Sciatic nerve (tissue), 2 donors: ENCODE measurements at regions not wholly inside any gene's neighbourhood (a gene's known extent, or its start where the extent isn't known, plus 50 kb on each side); places are given as distances from the start of the nearest gene placed in this dataset.

Source experiments
- ATAC-seq: fragments of 200-7000 bp; cut with Tn5 transposase; one replicate; pipeline ENCODE4 v1.9.1; 2020; ENCODE audit warnings: mild to moderate bottlenecking, moderate library complexity
- DNase-seq: peaks from one replicate; pipeline ENCODE4 v3.0.0-alpha.2; 2020; ENCODE audit warnings: low spot score
- intact Hi-C: fragments of 100-400 bp; cut with DNase I; formaldehyde crosslinking; loops from one replicate; pipeline ENCODE4 v1.14.2; 2022
- donor health status: DM: no; HTN: no; CAD: no.
- donor health status: DM: no; HTN: no; CAD: no.

DNA sequence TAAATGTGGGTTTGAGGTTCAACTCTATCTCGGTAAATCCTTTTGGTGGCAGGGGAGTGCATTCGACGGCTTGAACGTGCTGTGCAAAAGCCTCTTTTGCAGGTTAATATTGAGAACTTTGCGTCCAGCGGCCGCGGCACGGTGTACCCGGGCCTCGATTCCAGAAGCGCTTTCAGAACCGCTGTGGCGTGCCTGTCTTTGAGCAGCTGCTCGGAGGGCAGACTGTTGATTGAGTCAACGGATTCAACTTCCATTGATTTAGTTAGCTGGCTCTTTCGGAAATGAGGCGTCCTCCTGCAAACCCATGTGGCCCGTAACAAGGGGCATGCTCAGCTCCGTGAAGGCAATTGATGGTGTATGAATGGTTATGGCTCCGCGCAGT is 1247.8 kb downstream of the BRD1 start:
- DNase-seq = no peak
- ATAC-seq = no peak
- intact Hi-C loops = loop anchor here (5.0 kb wide), 1 partner anchor 722 kb away; no protein-coding TSS in a partner anchor

DNA sequence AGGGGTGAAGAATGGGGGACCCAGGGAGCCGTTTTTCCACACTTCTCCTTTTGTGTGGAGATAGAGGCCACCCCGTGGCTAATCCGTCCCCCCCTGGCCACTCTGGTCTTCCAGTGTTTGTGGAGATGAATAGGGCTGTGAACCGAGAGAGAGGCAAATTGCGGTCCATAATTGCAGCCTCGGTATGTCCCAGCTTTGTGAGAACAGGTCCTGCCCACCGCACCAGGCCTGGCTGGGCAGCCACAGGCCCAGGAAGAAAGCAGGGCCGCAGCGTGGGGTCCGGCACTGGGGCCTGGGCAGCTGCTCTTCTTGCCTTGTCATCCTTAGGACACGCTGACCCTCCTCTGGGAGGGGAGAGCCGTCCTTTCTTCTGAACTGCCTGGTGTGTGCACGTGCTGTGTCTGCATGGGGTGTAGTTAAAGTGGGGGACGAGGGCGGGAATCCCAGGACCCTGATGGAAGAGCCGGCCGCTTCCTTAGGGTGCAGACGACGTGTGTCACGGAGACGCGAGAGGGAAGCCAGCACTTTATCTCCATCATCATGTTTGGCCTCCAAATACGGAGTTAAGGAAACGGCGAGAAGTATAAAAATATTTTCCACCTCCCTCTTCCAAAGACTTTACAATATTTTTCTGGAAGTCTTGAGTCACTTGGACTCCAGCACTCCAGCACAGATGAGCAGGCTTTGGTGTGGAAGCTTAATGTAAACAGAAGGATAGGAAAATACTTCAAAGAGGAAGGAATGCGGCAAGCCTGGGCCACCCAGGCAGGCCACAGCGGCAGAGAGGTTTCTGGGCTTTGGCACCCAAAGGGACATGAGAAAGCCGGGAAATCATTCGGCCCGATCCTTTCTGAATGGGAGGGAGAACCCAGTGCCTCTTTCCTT is 1248.4 kb downstream of the BRD1 start:
- DNase-seq (no peak), ATAC-seq (peak; percentile 14)
- intact Hi-C loops = loop anchor here (5.0 kb wide), 1 partner anchor 723 kb away; no protein-coding TSS in a partner anchor

DNA sequence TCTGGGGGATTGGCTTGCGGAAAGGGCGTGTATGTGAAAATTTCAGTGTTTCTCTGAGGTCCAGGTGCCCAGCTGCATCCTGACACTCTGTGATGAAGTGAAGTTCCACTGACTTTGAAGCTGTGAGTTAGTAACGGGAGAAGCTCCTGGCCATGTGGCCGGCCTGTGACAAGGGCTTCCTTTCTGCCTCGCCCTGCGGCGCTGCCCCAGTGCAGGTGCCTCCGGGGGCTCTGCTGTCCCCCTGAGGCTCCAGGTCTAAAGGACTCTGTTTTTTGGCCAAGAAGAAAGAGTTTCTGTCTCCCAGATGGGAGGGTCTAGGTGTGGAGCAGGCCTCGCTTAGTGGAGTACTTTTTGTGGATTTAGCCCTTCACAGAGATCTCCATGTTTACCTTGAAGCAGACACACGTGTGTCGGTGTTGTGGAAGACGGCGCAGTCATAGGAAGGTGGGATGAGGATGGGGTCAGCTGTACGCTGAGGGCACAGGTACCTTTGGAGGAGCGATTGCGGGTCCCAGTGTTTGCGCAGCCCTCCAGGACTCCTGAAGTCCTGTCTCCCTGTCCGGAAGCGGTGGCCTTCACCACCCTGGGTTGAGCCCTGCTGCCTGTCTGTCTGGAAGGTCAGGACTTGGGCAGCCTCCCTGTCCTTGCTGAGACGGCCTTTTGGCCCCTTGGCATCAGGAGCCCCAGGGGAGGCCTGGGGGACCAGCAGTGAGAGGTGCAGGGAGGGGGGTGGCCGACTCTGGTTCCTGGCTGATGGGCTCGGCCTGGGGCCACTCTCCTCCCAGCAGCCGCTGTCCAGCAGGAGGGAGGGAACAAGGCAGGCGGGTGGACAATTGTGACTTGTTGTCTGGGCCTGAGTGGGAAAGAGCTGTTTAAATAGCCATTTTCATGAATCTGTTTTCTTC is 1249.3 kb downstream of the BRD1 start:
- intact Hi-C loops = loop anchor here (5.0 kb wide), 1 partner anchor 724 kb away; no protein-coding TSS in a partner anchor
- peak; percentile 64 for ATAC-seq
- no peak for DNase-seq

DNA sequence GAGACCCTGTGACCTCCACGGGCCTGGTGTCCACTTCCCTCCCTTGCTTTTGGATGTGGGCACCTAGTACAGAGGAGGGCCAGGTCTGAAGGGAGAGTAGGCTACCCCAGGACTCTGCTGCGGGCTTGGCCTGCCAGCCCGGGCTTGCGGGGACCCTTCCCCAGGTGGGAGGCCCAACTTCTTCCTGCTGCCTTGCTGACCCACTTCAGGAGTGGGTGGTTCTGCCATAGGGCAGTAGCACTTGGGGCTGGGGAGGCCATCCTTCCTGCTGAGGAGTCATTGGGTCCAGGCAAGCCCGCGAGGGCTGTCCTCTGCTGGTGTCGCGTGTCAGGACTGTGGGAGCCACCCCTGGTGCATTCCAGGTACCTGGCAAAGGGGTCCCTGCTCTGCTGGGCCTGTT is 1250.0 kb downstream of the BRD1 start:
- DNase-seq (no peak), ATAC-seq (no peak)
- intact Hi-C loops = loop anchor here (5.0 kb wide), 1 partner anchor 725 kb away; no protein-coding TSS in a partner anchor

DNA sequence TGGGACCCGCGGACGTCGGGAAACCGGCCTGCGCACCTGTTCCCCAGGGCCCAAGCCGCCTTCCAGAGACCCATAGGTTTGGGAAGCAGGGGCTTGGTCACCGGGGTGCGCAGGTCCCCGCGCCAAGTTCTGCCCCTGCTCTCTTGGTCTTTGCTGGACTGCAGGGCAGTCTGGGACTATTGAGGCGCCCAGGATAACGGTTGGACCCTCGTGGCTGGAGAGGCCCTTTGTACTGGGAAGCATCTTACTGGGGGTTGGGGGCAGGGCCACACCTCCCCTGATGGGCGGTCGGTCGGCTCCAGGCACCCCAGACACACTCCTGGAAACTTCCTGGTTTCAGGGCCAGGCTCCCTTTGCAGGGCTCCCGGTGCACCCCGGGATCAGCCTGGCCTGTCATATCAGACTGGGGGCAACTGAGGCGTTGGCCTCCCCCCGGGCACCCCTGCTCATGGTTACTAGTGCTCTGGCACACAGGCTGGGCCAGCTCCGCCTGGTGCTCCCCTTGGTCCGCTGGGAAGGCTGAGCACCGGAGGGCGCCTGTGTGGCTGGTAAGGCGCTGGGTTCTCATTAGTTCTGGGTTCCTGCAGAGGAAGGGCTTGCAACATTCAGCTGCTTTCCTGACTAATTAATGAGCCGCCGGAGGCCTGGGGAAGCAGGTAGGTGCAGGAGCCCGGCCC is 1250.5 kb downstream of the BRD1 start:
- peak; percentile 21 for ATAC-seq
- intact Hi-C loops = loop anchor here (5.0 kb wide), 1 partner anchor 725 kb away; no protein-coding TSS in a partner anchor
- DNase-seq = no peak

DNA sequence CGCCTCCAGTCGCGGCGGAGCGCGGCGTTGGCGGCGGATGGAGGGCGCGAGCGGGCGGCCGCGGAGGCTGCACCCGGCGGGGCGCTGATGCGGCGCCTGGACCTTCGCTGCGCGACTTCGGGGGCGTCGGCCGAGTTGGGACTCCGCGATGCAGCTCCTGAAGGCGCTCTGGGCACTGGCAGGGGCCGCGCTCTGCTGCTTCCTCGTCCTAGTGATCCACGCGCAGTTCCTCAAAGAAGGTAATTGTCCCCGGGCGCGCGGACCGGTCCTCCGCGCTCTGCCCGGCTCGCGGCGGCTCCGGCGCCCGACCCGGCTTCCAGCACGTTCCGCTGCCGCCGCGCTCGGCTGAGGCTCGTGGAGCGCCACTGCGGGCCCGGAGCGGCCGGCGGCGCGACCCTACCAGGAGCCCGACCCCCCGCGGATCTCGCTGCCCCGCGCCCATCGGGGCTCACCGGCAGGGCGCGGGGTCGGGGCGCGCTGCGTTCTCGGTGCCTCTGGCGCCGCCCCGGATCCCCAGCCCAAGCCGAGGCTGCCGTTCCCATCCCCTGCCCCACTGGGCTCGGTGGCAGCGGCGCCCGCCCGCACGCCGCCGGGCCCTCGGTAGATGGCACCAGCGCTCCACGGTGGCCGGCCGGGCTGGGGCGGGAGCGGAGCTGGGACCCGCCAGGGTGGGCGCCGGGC is 1251.2 kb downstream of the BRD1 start:
- ATAC-seq = peak; percentile 36
- DNase-seq = no peak
- intact Hi-C loops = loop anchor here (5.0 kb wide), 1 partner anchor 726 kb away; no protein-coding TSS in a partner anchor

DNA sequence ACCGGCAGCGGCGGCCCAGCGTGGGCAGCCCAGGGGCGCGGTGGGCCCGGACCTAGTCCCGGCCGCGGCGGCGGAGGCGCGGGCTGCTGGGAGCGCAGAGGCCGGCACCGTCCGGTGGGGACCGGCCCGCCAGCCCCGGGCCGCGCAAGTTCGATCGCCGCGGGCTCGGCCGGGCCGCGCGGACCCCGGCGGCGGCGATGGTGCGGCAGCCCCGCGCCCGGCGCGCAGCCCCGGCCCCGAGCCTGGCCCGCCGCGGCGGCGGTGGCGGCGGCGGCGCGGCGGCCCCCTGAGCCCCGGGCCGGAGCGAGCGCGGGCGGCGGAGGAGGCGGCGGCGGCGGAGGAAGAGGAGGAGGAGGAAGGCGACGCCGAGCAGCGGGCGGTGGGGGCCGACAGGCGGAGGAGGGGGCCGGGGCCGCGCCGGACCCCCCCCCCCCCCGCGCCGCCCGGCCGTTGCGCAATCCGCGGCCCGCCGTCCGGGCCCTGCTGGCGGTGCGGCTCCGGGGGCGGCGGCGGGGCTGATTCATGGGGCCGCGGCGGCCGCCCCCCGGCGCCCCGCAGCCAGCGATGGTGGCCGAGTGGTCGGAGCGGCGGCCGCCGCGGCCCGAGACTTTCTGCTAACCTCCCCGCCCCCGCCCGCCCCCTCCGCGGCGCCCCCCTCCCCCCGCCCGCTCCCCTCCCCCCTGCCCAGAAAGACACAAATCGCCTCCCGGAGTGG is 1251.9 kb downstream of the BRD1 start:
- intact Hi-C loops = loop anchor here (5.0 kb wide), 1 partner anchor 727 kb away; no protein-coding TSS in a partner anchor
- no peak for DNase-seq

DNA sequence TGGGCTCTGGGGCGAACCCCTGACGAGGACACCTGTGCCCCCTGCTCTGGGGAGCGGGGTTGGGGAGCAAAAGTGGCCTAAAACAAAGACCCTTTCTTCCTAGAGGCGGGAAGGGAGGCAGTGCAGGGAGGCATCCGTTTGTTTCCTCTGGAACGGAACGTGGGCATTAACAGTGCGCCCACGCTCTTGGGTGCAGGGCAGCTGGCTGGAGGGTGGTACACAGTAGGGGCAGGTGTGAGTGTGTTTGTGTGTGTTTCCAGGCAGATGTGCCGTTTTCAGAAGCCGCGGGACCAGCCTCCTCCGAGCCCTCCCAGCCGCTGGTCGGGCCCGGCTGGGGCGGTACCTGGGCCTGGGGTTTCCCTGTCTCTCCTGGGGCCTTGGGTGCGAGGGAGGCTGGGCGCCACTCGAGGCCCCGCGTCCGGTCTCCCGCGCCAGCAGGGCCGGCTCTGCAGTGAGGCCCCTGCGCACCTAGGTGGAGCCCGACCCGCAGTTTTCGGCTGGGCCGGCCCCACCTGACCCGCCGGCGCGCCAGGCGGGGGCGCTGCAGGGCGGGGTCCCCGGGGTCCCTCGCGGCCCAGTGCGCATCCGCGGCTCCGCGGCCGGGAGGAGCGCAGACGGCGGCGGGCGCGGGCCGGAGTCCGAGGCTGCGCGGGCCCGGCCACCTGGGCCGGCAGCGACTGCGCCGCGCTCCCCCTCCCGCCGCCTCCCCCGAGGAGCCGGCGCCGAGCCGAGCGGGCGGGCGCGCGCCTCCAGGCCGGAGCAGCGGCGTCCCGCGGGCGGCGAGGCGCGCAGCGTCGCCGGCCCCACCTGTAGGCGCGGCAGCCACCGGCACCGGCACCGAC is 1252.7 kb downstream of the BRD1 start:
- intact Hi-C loops = loop anchor here (5.0 kb wide), 1 partner anchor 727 kb away; no protein-coding TSS in a partner anchor
- DNase-seq (peak; percentile 73), ATAC-seq (peak; percentile 57)

More for the DNA sequence above, 1251.9 kb downstream of the BRD1 start:
- no peak for ATAC-seq

DNA sequence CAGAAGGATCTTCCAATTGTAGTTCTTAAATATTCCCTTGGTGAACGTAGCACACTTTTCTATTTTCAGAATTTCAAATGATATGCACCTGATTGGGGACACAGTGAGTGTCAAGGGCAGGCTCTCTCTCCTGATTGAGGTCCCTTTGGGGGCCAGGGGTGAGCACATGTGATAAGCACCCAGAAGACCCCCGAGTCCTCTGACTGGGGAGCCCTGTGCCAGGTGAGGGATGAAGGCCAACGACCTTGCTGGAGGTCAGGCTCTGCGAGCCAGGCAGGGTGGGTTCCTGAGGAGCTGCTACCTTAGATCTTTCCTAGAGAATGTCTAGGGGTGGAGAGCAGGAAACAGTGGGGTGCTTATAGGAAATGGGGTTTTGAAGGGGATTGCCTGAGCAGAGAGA is 1253.9 kb downstream of the BRD1 start:
- ATAC-seq (no peak), DNase-seq (no peak)
- intact Hi-C loops = no loop called here

DNA sequence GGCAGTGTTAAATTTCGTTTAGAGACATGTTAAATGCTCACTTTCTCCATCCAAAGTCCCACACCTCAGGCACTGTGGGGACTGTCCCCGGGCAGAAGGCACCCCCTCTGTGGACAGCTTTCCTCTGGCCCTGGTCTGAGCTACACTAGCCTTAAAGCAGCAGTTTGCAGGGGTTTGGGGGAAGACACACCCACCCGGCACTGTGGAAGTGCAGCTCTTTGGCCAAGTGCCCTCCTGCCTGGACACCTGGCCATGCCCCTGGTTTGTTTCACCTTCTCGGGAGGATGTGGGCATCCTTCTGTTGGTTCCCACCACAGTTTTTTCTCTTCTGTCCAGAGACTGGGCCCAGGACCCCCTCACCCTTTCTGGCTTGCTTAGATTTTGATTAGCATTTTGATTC is 1254.7 kb downstream of the BRD1 start:
- ATAC-seq = no peak
- no peak for DNase-seq
- intact Hi-C loops = no loop called here

DNA sequence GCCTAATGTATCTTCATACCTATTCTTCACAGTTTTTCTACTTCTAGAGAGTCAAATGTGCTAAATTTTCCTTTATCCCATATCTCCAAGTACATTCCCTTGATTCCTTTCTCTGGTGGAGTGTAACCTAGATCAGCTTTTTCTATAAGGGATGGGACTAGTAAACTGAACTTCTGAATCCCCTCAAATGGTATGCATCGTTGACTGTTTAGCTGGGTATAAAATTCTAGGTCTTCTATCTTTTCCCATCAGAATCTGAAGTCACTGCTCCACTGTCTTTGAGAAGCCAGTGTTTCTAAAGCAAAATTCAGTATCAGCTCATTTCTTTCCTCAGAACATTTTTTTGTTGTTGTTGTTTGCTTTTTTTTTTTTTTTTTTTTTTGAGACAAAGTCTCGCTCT is 1256.8 kb downstream of the BRD1 start:
- ATAC-seq (no peak), DNase-seq (no peak)
- intact Hi-C loops = no loop called here

DNA sequence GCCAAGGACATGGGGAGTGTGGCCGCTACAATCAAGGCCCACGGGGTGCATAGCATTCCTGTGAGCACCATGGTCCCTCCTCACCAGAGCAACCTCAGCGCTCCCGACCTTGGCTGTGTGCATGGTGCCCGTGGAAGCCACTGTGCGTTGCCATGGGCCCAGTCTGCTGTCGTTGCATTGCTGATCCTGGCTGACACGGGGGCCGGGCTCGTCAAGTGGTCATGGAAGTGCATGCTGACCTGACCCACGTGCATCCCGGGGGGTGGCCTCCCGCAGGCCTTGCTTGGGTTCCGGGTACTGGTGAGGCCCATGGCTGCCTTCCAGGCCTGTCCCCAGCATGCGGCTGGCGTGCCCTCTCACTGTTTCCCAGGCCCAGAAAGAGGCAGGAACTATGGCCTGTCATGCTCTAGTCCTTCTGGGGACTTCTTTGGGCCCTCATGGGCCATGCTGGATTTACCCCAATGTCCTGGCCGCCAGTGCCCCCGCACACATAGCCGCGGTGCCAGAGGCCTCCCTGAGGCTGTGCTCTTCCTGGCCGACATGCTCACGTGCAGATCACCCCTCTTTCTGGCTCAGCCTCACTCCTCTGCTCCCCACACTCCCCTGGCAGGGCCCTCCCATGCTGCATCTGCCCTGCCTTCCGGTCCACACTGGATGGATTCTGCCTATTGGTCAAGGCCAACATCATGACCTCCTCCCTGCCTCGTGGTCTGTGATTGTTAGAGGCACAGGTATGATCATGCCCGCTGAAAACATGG is 1258.0 kb downstream of the BRD1 start:
- intact Hi-C loops = no loop called here
- DNase-seq (no peak), ATAC-seq (no peak)

DNA sequence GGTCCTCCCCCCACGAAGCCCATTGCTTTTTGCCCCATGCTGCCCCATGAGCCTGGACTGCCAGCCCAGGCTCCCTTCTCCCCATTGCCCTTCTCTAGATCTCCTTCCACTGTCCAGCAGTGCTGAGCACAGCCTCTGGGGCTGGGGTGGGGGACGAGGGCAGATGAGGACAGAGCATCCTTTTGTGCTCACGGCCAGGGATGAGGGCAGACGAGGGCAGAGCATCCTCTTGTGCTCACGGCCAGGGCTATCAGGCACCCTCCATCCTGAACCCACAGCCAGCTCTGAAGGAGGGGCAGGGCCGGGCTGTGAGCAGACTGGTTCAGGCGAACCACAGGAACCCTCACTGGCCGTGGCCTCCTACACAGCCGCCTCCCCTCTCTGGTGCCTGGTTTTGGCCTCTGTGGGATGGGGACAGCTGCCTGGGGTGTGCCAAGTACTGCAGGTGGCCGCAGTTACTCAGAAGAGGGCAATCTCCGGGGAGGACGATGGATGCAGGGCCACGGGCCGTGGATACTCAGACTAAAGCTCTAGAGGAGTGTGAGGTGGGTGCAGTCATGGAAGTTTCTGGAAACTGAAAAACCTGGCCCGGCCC is 1258.8 kb downstream of the BRD1 start:
- ATAC-seq = no peak
- DNase-seq = no peak
- intact Hi-C loops = no loop called here

DNA sequence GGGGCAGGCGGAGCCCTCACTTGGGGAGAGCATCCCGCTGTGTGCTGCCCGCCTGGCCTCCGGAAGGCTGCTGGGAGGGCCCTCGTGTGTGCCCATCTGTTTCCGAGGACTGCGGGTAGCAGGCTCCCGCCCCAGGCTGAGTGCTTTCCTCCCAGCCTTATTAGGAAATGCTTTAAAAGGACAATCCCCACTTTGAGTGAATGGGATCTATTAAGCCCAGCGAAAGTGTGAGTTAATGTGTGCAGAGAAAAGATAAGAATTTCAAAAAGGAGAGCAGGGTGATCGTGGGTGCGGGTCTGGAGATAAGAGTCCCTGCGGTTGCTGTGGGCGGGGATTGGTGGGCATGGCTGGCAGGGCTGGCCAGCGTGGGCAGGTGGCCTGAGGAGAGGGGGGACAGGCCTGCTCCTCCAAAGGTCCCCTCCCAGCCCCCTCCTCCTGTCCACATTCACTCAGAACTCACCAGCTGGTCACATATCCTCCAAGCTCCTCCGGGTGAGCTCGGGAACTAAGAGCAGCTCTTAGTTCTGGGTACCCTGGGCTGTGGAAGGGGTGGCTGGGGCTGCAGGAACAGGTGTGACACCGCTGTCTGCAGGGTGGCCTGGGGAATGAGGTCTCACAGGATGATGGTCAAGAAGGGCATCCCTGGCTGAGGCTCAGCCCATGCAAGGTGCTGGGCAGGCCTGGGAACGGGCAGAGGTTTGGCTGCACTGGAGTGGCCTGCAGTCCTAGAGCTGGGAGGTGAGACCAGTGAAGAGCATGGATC is 1260.3 kb downstream of the BRD1 start:
- intact Hi-C loops = no loop called here
- DNase-seq (no peak), ATAC-seq (no peak)

DNA sequence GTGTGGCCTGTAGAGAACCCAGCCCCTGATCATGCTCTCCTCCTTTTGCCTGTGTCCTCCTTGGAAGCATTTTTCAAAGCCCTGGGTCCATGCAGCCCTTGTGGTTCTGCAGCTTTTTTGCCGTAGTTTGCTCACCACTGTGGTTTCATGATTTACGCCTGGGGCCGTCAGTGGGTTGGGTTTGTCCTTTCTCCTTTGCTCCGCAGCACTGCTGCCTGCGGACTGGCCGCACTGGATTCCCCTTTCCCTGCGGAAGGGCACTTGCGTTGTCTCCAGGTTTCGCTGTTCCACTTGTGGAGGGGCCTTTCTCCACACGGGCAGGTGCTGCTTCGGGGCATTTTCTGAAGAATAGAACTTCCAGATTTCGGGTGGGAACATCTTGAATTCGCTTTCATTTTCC is 1260.9 kb downstream of the BRD1 start:
- no peak for DNase-seq
- no peak for ATAC-seq
- intact Hi-C loops = no loop called here
